HG02981 (cell line): ENCODE measurements at regions not wholly inside any gene's neighbourhood (a gene's known extent, or its start where the extent isn't known, plus 50 kb on each side); places are given as distances from the start of the nearest gene placed in this dataset.
A peak's percentile ranks its signal among the peaks of the same experiment; 100 is the strongest.
"Not testable (repeated sequence)": the region's sequence is repeated elsewhere in the genome, so short reads cannot be mapped to it uniquely, and the experiment has no call there.

Source experiments
- ATAC-seq: cut with Tn5 transposase; IDR thresholded peaks from one replicate; pipeline ENCODE4 v1.9.1; 2021; ENCODE audit warnings: mild to moderate bottlenecking, moderate library complexity; ENCODE audit not compliant: unreplicated experiment

DNA sequence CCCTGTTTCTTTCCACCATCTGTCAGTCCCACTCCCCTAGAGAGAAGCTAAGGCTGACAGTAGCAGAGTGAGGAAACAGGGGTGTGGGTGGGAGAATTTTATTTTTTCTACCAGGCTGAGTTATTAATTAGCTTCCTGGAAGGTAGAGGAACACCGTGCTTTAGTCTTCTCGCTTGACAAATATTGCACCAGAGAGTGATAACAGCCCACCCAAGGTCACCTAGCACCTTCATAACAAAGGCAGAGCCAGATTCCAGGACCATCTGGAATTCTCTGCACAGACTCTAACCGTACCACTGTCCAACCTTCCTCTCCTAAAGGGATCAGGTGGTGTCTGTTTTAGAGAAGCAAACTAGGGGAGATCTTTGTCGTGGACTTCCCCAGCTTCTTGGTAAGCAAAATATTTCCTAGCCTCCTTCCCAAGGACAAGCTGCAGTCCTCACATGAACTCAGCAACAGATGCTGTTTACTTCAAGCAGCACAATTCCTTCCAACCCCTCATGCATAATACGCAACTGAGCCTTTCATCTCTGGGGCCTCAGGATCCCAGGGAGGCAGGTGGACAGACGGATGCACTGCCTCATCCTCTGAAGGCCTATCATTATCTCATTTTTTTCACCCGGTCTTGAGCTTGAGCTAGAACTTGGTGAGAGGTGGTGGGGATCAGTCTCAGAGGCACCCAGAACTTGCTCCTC lies 308.7 kb upstream of the BRINP1 start:
- ATAC-seq = no peak

DNA sequence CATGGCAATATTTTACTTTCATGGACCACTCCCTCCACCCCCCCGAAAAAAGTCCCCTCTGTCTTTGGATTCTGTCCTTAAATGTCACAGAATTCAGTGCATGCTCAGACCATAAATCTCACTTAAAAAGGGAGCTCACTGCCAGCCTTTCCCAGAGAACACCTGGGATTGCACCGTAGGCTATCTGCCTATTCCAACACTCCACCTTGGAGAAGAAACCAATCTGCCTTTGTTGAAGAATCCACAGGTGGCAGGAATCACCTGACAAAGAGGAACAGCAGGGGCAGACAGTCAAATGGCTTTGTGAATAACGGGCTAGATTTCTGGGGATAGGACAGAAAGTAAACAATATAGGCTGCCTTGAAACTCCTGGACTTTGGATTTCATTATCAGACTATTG lies 306.7 kb upstream of the BRINP1 start:
- ATAC-seq = no peak

DNA sequence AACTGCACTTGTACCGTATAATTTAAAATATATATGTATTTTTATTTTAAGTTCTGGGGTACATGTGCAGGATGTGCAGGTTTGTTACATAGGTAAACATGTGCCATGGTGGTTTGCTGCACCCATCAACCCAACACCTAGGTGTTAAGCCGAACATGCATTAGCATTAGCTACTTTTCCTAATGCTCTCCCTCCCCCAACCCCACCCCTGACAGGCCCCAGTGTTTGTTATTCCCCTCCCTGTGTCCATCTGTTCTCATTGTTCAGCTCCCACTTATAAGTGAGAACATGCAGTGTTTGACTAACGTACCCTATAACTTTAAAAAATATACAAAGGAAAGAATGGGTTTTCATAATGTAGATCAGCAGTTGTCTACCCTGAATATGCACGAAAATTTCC lies 303.5 kb upstream of the BRINP1 start:
- ATAC-seq = not testable (repeated sequence)

DNA sequence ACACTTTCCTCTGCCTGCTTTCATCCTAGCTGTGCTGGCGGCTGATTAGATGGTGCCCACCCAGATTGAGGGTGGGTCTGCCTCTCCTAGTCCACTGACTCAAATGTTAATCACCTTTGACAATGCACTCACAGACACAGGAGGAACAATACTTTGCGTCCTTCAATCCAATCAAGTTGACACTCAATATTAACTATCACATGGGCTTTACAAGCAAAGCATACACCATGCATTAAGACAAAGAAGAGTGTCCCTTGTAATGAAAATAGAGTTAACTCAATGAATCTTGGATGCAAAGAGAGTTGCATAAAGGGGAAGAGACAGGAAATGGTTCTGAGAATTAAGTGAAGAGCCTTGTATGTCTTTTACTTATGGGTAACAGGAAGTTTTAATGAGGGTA lies 298.7 kb upstream of the BRINP1 start:
- ATAC-seq = no peak

DNA sequence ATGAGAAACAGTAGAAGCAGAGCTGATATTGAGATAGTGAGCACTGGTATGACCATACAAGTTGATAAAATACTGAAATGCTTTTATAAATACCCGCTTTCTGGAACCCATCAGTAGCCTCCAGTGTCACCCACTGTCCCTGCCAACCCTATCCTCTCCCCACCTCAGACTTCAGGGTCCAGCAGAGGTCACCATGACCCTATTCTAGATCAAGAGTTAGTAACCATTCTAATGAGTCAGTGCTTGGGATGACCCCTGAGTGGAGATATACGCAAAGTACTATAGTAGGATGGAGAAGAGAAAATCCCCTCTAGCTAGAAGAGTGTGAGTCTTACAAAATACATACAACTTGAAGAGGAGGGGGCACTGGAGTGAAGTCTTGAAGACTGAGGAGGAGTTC lies 297.9 kb upstream of the BRINP1 start:
- ATAC-seq = no peak

DNA sequence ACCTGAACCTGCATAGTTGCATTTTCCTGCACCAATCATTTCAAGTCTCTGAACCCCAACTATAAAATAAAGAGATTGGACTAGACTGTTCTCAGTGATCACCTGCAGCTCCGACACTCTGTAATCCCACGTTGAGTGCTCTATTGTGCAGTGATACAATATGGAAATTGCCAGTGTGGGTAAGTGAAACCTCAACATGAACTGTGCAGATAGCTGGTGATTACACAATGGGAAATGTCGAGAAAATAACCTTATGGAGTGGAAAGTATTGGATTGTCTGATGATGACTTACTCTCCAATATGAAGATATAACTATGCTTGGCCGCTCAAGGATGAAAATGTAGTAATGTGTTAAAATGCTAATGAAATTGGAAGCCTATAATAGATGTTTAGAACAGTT lies 293.1 kb upstream of the BRINP1 start:
- ATAC-seq = no peak

DNA sequence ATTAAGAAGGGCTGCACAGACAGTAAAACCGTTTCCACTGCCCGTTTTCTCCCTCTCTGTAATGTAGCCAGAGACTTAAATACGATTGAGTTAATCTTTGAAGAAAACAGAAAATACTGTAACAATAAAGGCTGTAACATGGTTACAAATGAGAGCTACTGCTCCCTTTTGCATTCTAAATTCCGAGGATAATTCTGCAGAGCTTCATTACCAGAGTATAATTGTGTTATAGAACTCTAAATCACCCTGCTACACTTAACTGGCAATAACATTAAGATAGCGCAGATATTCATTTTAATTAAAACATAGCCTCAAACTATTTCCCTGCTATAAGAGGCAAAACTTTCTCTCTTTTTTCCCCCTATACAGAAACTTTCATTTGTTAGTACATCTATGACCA lies 283.7 kb upstream of the BRINP1 start:
- ATAC-seq = no peak

DNA sequence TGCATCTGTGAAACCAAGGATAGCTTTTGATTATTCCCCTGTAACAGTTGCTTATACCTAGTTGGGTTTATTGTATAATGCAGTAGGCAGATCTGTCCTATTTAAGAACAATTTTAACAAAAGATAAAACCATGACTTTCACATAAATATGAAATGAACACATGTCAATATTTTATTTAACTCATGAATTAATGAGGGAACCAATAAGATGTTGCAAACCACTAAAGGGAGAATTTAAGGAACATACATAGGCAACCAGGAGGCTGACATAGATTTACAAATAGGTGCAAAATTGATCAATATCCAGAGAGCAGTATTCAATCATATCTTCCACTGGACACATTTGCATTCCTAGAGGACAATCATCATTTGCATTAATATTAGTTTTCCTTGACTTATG lies 280.0 kb upstream of the BRINP1 start:
- ATAC-seq = no peak

DNA sequence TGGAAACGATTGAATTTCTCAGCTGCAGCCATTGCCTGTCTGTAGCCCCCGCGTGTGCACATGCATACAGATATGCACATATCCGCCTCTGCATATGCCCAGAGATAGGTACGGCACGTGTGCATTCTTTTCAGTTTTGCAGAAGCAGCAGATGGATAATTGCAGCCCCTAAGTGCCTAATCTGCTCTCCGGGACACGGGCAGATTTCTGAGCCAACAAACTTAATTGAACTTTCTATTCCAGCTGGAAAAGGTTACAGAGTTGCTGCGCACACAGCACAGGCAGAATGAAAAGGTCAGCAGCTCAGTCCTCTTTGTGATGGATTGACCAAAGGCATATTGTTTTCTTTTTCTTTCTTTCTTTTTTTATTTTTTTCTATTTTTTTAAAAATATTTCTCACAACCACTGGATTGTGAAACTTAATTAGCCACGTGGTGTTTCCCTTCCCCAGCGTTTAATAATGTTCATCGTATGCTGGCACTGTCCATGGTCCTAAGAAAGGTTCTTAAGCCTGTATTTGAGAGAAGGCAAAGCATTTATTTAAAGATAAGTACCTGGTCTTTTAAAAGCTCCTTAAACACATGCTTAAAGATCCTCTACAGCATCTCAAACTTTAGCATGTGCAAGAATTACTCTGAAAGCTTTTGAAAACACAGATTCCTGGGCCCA lies 270.2 kb upstream of the BRINP1 start:
- ATAC-seq = no peak

DNA sequence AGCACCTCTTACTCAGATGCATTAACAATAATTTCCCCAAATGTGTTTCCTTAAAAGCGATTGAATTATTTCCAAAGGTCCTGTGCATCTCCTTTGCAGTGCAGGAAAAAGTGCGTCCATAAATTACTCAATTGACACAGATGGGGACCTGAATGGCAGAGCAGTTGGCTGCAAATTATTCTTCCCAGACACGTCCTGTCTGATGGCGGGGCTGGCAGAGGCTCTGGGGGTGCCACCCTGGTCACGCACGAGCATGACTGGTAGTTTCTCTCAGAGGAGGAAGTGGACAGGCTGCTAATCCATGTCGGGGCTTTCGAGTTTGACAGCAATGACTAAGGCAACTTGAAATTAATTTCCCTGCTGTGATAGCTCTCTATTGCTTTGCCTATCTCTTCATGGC lies 264.8 kb upstream of the BRINP1 start:
- no peak for ATAC-seq

DNA sequence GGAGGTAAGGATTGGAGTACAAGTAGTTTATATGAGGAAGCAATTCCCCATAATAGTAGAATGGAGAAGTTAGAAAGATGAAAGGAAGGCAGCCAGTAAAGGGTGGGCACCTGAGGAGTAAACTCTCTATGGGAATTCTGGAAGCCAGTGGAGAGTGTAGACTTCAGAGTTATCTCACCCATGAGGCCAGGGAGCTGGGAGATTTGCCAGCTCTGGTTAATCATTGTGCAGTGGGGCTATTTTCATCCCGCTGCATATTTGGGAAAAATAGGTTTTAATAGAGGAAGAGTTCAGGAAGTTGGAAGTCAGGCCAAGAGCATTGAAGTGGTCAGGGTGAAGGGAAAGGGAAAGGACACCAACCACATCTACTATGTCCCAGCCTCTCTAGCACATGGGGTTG lies 242.3 kb upstream of the BRINP1 start:
- ATAC-seq = no peak

DNA sequence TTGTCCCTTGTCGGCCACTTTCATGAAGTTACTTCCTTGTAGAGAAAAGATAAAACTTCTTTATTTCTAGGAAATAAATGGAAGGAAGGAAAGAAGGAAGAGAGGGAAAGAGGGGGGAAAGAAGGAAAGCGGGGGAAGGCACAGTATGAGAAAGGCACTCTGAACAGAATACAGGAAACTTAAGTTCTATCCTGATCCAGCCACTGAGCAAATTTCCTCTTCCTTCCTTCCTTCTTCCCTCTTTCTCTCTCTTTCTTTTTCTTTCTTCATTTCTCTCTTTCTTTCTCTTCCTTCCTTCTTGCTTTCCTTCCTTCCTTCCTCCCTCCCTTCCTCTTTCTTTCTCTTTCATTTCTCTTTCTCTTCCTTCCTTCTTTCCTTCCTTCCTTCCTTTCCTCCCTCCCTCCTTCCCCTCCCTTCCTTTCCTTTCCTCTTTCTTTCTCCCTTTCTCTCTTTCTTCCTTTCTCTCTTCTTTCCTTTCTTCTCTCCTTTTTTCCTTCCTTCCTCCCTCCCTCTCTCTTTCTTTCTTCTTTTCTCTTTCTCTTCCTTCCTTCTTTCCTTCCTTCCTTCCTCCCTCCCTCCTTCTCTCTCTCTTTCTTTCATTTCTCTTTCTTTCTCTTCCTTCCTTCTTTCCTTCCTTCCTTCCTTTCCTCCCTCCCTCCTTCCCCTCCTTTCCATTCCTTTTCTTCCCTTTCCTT lies 240.2 kb upstream of the BRINP1 start:
- ATAC-seq = no peak

DNA sequence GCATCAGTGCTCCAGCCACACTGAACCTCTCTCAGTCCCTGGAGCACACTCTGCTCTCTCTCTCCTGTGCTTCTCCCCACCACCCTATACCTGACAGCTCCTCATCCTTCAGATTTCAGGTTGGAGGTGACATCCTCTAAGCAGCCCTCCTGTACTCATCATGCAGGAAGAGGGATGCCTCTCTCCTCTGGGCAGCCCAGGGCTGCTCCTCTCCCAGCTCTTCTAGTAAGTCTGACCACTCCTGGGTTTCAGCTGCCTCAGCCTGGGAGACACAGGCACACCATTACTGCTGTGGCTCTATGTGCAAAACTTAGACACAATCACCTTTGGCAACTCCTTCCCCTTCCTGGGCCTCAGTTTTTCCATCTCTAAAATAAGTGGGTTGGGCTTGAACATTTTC lies 232.4 kb upstream of the BRINP1 start:
- ATAC-seq = no peak

DNA sequence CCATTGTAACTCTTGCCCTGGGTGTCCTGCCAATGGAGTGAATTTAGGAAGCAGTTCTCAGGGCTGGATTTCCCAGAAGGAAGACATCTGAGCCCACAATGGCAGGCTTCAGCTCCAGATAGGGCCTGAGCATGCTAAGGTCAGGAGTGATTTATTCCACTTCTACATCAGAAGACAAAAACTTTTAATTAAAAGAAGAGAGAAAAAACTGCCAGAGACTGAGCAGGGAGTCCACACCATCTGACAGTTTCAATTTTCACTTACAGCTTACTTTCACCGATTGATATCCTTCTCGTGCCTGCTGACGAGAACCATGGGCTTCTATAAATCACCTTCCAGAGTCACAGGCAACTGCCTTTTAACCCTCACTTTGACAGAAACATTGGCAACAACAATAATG lies 228.3 kb upstream of the BRINP1 start:
- ATAC-seq = no peak

DNA sequence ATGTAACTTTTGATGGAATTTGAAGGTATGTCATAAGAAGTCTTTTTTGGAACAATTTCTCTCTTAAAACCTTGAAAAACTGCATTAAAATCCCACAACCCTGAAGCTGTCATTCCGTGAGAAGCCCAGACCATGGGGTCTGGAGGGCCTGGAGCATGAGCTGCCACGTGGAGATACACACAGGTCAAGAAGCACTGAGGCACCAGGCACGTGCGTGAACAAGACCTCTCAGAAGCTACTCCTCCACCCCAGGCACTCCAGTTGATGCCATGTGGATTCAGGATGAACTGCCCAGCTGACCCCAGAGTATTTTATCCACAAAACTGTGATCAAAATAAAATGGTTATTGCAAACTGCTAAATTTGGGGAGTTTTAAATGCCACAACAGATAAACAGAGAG lies 227.5 kb upstream of the BRINP1 start:
- ATAC-seq = no peak

DNA sequence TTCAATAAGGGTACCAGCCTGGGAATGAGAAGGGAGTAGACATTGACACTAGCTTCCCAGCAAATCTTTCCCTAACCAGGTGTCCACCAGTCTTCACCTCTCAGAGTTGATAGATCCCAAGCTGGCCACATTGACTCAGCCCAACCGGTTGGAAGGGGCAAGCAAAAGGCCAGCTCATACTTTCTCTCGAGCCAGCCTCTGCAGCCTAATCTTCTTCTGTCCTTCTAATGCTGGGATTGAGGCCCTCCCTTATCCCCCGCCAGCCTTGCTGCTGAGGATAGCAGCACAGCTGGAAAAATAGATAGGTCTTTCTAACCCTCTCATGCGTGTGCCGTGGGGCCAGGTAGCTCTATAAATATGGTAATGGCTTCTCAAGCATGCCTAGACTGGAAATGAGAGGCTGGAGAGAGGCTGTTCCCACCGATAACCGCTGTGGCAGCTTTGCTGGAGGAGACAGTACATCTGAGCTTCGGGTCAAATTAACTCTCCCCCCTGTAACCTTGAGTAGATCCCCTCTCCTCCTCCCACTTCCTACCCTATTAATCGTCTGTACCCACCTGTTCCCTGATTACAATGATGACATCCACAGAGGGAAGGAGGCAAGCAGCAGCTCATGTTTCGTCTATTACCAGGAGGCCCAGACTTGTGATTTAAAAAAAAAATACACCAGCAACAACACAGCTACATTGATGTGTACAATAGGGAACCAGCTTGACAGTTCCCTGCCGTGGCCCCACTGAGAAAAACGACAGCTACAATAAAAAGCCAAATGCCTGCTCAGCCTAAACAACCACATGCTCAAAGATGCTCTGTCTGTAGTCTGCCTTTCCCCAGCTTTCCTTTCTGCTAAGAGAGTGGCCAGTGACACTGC lies 219.9 kb upstream of the BRINP1 start:
- no peak for ATAC-seq

DNA sequence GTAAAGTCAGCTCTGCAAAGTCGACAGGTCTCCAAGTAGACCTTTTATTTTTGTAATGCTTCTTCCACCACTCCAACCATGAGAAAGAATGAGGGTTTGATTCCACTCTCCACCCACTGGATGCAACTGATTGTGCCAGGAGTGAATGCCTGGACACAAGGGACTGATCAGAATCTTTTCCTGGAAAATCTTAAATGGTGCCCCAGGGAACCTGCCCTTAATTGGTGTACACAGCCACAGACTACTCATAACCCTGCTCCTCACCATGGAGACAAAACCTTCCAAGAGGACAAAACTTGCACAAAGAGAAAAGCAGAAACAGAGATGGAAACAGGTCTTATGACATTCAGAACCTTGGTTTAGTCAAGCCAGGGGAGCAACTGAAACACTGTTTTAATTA lies 208.6 kb upstream of the BRINP1 start:
- no peak for ATAC-seq

DNA sequence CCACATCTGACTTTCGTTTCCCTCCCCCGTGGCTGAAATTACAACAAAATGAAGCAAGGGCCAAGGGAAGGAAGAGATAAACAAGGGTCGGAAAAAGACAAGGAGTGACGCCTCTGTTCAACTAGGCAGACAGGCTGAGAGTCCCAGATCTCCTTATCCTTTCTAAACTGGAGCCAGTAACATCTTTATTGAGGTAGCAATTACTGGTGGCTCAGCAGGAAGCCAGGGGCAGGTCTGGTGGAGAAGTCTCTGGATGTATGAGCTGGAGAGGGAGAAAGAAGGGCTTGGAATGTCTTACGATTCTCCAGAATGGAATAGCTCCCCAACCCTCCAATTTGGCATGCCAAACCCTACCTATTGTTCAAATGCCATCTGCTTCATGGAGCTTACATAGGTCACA lies 190.8 kb upstream of the BRINP1 start:
- ATAC-seq = no peak

DNA sequence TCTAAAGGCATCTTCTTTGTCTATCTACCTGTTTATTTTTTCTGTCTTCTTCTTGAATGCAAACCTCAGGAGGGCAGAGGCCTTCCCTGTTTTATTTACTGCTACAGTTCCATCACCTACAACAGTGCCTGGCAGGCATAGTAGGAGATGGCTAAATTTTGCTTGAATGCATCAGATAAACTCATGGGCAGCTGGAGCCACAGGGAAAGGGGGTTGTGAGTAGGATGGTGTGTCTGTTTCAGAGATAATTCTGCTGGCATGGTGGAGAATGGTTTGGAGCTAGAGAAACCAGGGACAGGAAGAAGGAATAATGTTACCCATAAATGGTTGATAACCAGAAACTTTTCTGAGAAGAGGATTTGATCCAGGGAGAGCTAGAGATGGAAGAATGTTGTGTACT lies 189.8 kb upstream of the BRINP1 start:
- ATAC-seq = no peak

DNA sequence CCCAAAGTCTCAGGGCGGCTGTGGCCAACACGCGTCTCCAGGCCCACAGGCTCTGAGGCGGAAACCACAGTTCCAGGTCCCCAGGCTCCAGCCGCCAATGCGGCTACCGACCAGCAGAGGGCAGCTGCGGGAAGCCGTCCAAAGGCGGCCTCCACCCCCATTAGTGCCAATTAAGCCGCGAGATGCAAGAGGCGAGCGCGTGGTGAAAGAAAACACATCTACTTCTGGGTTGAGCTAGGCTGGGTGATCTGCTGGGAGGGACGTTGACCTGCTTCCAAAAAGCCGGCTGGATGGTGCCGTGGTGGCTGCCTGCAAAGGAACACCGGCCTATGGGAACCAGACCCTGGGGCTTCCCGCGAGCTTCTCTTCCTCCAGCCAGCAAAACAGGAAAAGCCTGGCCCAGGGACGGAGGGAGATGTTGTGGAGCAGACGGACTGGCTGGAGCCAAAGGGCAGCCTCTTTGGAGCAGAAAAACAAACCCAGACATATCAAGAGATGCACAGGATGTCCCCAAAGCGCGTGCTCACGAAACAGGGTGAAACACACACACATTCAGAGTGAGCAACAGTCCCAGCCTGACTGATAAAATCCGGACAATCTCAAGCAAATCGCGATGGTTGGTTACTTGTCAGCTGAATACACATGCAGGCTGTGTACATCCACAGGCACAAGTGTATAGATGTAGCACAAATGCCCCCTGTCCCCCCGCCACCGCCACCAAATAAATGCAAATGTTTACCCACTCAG lies 187.1 kb upstream of the BRINP1 start:
- ATAC-seq = peak; percentile 99

DNA sequence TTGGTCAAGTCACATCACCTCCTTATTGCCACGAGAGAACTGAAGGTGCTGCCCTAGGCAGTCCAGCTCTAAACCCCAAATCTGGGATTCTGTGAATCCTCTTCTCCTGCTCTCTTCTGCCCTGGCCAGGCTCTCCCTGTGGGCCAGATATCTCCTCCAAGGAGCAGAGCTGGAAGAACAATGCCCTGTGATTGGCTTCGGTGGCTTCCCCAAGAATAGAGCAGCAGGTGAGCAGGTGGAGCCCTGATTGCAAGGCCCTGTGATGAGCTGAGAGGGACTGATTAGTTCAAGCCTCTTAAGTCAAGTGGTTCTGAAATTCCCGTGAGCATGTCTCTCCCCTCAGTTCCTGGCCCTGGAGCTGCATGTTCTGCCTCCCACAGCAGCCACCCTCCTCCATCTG lies 175.3 kb upstream of the BRINP1 start:
- ATAC-seq = no peak
